OCI-LY3 (cell line): ENCODE measurements at regions not wholly inside any gene's neighbourhood (a gene's known extent, or its start where the extent isn't known, plus 50 kb on each side); places are given as distances from the start of the nearest gene placed in this dataset.

Experiments
- EZH2phosphoT487 ChIP-seq: fragments of 200-600 bp; shearing (Covaris generic); IDR thresholded peaks from 2 replicates; pipeline ENCODE4 v1.6.1; 2018; ENCODE audit warnings: antibody characterized with exemption, mixed run types, low read depth
- TF ChIP-seq, protein P1 (sequence below): fragments of 200-600, 300-600 bp; sonication (generic); IDR thresholded peaks from 2 replicates; pipeline ENCODE4 v1.5.1; 2014; ENCODE audit warnings: antibody characterized with exemption, low read length, low read depth

DNA sequence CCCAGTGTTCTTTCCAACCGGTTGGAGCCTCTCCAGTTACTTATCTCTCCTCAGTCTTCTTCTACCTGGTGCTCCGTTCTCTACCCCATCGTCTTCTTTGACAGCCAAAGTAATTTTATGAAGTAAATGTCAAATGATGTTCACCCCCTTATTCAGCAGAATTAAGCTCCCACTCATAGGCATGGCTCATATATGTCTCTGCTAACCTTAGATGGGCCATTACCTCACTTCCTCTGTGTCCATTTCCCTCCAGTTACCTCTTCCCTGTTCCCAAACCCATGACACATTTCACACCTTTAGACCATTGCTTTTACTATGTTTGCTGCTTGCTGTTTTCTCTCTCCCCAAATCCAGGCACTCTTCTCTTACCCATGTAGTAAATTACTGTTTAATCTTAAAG, 607.0 kb downstream of the RNF144A start:
- TF ChIP-seq, protein P1, sequence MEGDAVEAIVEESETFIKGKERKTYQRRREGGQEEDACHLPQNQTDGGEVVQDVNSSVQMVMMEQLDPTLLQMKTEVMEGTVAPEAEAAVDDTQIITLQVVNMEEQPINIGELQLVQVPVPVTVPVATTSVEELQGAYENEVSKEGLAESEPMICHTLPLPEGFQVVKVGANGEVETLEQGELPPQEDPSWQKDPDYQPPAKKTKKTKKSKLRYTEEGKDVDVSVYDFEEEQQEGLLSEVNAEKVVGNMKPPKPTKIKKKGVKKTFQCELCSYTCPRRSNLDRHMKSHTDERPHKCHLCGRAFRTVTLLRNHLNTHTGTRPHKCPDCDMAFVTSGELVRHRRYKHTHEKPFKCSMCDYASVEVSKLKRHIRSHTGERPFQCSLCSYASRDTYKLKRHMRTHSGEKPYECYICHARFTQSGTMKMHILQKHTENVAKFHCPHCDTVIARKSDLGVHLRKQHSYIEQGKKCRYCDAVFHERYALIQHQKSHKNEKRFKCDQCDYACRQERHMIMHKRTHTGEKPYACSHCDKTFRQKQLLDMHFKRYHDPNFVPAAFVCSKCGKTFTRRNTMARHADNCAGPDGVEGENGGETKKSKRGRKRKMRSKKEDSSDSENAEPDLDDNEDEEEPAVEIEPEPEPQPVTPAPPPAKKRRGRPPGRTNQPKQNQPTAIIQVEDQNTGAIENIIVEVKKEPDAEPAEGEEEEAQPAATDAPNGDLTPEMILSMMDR, result no peak
- TF ChIP-seq EZH2phosphoT487, result no peak
